ENCODE measurements at regions not wholly inside any gene's neighbourhood (a gene's known extent, or its start where the extent isn't known, plus 50 kb on each side); places are given as distances from the start of the nearest gene placed in this dataset.

GRCh38 chr10:84997870-84998269 lies 669.5 kb downstream of the CCSER2 start:
- no peaks in the 10 kb centered on the region for H3K36me3 ChIP-seq (ENCODE audit: control insufficient read depth, insufficient read depth, low read length)
- ChIA-PET CTCF (no interaction called here), POLR2A (no interaction called here)
- TF ChIP-seq CTCF (IDR thresholded peaks at IDR 0.05; ENCODE audit: insufficient read depth, low read depth, low read length), result no peak
- no peaks in the 10 kb centered on the region for H3K27me3 ChIP-seq (ENCODE audit: control insufficient read depth, insufficient read depth, low read length)
- no peak overlapping the region for H3K4me3 ChIP-seq (ENCODE audit: low read depth, low read length)
- DNase-seq (ENCODE audit: low read depth), result no peak

- no peak for TF ChIP-seq CTCF (IDR thresholded peaks at IDR 0.05; ENCODE audit: insufficient read depth, low read depth, low read length)
- ChIA-PET POLR2A (no interaction called here), CTCF (no interaction called here)
Observed at GRCh38 chr10:84999929-85000328, 671.5 kb downstream of the CCSER2 start.

GRCh38 chr10:85003083-85003482 lies 674.7 kb downstream of the CCSER2 start:
- Histone ChIP-seq H3K27me3 (ENCODE audit: control insufficient read depth, insufficient read depth, low read length) (no peaks in the 10 kb centered on the region), H3K36me3 (ENCODE audit: control insufficient read depth, insufficient read depth, low read length) (no peaks in the 10 kb centered on the region), H3K4me3 (ENCODE audit: low read depth, low read length) (no peak overlapping the region)
- no peak for TF ChIP-seq CTCF (IDR thresholded peaks at IDR 0.05; ENCODE audit: insufficient read depth, low read depth, low read length)
- DNase-seq (ENCODE audit: low read depth), result no peak
- ChIA-PET POLR2A (no interaction called here), CTCF (no interaction called here)

More at GRCh38 chr10:84999929-85000328, 671.5 kb downstream of the CCSER2 start:
- no peaks in the 10 kb centered on the region for H3K27me3 ChIP-seq (ENCODE audit: control insufficient read depth, insufficient read depth, low read length)
- H3K36me3 ChIP-seq (ENCODE audit: control insufficient read depth, insufficient read depth, low read length), result no peaks in the 10 kb centered on the region
- H3K4me3 ChIP-seq (ENCODE audit: low read depth, low read length), result no peak overlapping the region
- no peak for DNase-seq (ENCODE audit: low read depth)

GRCh38 chr10:85008488-85009184 lies 680.2 kb downstream of the CCSER2 start:
- H3K4me3 ChIP-seq (ENCODE audit: low read depth, low read length), result no peak overlapping the region
- DNase-seq (ENCODE audit: low read depth), result no peak
- POLR2A ChIA-PET, result no interaction called here
- H3K27me3 ChIP-seq (ENCODE audit: control insufficient read depth, insufficient read depth, low read length), result no peaks in the 10 kb centered on the region
- TF ChIP-seq CTCF (IDR thresholded peaks at IDR 0.05; ENCODE audit: insufficient read depth, low read depth, low read length), result no peak
- H3K36me3 ChIP-seq (ENCODE audit: control insufficient read depth, insufficient read depth, low read length), result no peaks in the 10 kb centered on the region
- CTCF ChIA-PET, result no interaction called here

GRCh38 chr10:85012305-85012704 lies 683.9 kb downstream of the CCSER2 start:
- DNase-seq (ENCODE audit: low read depth), result no peak
- no peaks in the 10 kb centered on the region for H3K27me3 ChIP-seq (ENCODE audit: control insufficient read depth, insufficient read depth, low read length)
- CTCF ChIA-PET, result no interaction called here
- POLR2A ChIA-PET, result no interaction called here
- TF ChIP-seq CTCF (IDR thresholded peaks at IDR 0.05; ENCODE audit: insufficient read depth, low read depth, low read length), result no peak
- H3K4me3 ChIP-seq (ENCODE audit: low read depth, low read length), result no peak overlapping the region
- no peaks in the 10 kb centered on the region for H3K36me3 ChIP-seq (ENCODE audit: control insufficient read depth, insufficient read depth, low read length)
